A673 (cell line): ENCODE measurements at regions not wholly inside any gene's neighbourhood (a gene's known extent, or its start where the extent isn't known, plus 50 kb on each side); places are given as distances from the start of the nearest gene placed in this dataset.

ENCODE experiments used
- BruUV-seq: library from RNA; stranded (reverse); fragments of 400-500 nt; replicated peaks from 2 replicates; lab custom pipeline; 2021; lab: Mats Ljungman, UMichigan
- CTCF ChIA-PET: fragments of 300-600 bp; sonication (Branson Sonifier 250); formaldehyde crosslinking; loops from one replicate; lab custom pipeline; 2022; ENCODE audit warnings: antibody characterized with exemption; lab: Charles Lee
- POLR2A ChIA-PET: fragments of 300-600 bp; sonication (Branson Sonifier 250); formaldehyde crosslinking; loops from one replicate; lab custom pipeline; 2022; ENCODE audit warnings: antibody characterized with exemption; ENCODE audit not compliant: low non-redundant PET; lab: Charles Lee
- DNase-seq: peaks from one replicate; pipeline ENCODE4 v3.0.0-alpha.2; 2015; ENCODE audit warnings: low spot score
- H3K27ac ChIP-seq: fragments of 200-600 bp; sonication (generic); 2 replicates; pipeline ENCODE4 v1.5.1; 2016; ENCODE audit warnings: mixed run types, low read depth, mild to moderate bottlenecking, mixed read lengths, antibody characterized with exemption, low read length; ENCODE audit not compliant: poor library complexity, severe bottlenecking
- H3K27me3 ChIP-seq: fragments of 200-600 bp; sonication (generic); replicated peaks from 2 replicates; pipeline ENCODE4 v1.6.1; 2017; ENCODE audit warnings: mixed run types, low read depth, mild to moderate bottlenecking, mixed read lengths, antibody characterized with exemption, low read length; ENCODE audit not compliant: insufficient read depth, poor library complexity
- H3K36me3 ChIP-seq: fragments of 200-600 bp; sonication (generic); 2 replicates; pipeline ENCODE4 v1.6.1; 2016; ENCODE audit warnings: mixed run types, mild to moderate bottlenecking, mixed read lengths, antibody characterized with exemption, low read length; ENCODE audit not compliant: insufficient read depth, poor library complexity, severe bottlenecking
- H3K4me1 ChIP-seq: fragments of 200-600 bp; sonication (generic); 2 replicates; pipeline ENCODE4 v1.6.1; 2017; ENCODE audit warnings: mixed run types, mild to moderate bottlenecking, mixed read lengths, antibody characterized with exemption, low read length; ENCODE audit not compliant: insufficient read depth, poor library complexity, severe bottlenecking
- H3K4me3 ChIP-seq: fragments of 200-600 bp; sonication (generic); 2 replicates; pipeline ENCODE4 v1.5.1; 2016; ENCODE audit warnings: low read depth, mixed run types, mild to moderate bottlenecking, mixed read lengths, low read length; ENCODE audit not compliant: poor library complexity, severe bottlenecking
- H3K9me3 ChIP-seq: fragments of 200-600 bp; sonication (generic); 2 replicates; pipeline ENCODE4 v1.6.1; 2016; ENCODE audit warnings: mixed run types, low read depth, mild to moderate bottlenecking, mixed read lengths, antibody characterized with exemption, low read length; ENCODE audit not compliant: poor library complexity, severe bottlenecking
- EZH2 ChIP-seq: fragments of 200-600 bp; sonication (generic); IDR thresholded peaks from 2 replicates; pipeline ENCODE4 v1.6.1; 2017; ENCODE audit warnings: borderline replicate concordance, low read depth, mild to moderate bottlenecking, mixed read lengths, antibody characterized with exemption, low read length; ENCODE audit not compliant: poor library complexity, severe bottlenecking
- intact Hi-C: fragments of 100-400 bp; cut with micrococcal nuclease; formaldehyde crosslinking; loops from one replicate; pipeline ENCODE4 v1.10.0; 2022; ENCODE audit not compliant: unreplicated experiment
- TF ChIP-seq, protein P1 (sequence below): fragments of 300-800, 200-600 bp; sonication (generic); conservative IDR thresholded peaks from 2 replicates; pipeline ENCODE4 v1.5.1; 2017; ENCODE audit warnings: low read depth, mild to moderate bottlenecking, antibody characterized with exemption, low read length, moderate library complexity, mixed read lengths

DNA sequence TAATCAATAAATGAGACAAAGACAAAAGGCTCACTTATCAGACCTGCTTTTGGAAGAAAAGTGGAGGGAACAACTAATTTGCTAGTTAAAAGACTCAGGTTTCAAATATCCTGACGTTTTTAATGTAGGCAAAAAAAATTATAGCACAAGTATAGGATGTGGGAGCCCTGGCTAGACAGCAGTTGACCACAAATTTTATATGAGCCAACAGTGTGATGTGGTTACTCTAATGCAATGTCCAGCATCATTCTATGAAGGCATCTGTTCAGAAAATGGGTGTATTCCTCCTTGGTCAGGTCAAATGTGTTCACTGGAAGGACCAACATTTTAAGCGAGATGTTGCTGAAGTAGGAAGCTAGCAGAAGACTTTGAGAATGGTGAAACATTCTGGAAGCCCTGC lies 237.4 kb downstream of the MAP2K6 start:
- no TSS peak for BruUV-seq
- intact Hi-C loops: no loop called here
- no peak for DNase-seq
- no peaks in the 10 kb centered on the region for H3K36me3 ChIP-seq
- no peak overlapping the region for H3K4me3 ChIP-seq
- H3K9me3 ChIP-seq: no peaks in the 10 kb centered on the region
- peaks cover 12% of the 10 kb centered on the region for H3K27me3 ChIP-seq
- H3K4me1 ChIP-seq: no peaks in the 10 kb centered on the region
- POLR2A ChIA-PET: no interaction called here
- no peak for TF ChIP-seq EZH2
- TF ChIP-seq, protein P1, sequence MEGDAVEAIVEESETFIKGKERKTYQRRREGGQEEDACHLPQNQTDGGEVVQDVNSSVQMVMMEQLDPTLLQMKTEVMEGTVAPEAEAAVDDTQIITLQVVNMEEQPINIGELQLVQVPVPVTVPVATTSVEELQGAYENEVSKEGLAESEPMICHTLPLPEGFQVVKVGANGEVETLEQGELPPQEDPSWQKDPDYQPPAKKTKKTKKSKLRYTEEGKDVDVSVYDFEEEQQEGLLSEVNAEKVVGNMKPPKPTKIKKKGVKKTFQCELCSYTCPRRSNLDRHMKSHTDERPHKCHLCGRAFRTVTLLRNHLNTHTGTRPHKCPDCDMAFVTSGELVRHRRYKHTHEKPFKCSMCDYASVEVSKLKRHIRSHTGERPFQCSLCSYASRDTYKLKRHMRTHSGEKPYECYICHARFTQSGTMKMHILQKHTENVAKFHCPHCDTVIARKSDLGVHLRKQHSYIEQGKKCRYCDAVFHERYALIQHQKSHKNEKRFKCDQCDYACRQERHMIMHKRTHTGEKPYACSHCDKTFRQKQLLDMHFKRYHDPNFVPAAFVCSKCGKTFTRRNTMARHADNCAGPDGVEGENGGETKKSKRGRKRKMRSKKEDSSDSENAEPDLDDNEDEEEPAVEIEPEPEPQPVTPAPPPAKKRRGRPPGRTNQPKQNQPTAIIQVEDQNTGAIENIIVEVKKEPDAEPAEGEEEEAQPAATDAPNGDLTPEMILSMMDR: no peak
- CTCF ChIA-PET: no interaction called here
- no peak overlapping the region for H3K27ac ChIP-seq

- DNase-seq: no peak
- CTCF ChIA-PET: no interaction called here
- H3K4me3 ChIP-seq: no peak overlapping the region
- TF ChIP-seq, protein P1: no peak
- no peak for TF ChIP-seq EZH2
- no peaks in the 10 kb centered on the region for H3K9me3 ChIP-seq
- H3K27ac ChIP-seq: no peak overlapping the region
- no peaks in the 10 kb centered on the region for H3K4me1 ChIP-seq
- H3K27me3 ChIP-seq: peaks cover 12% of the 10 kb centered on the region
- intact Hi-C loops: no loop called here
- POLR2A ChIA-PET: no interaction called here
- BruUV-seq: no TSS peak
- no peaks in the 10 kb centered on the region for H3K36me3 ChIP-seq
These were observed 240.7 kb downstream of the MAP2K6 start for GRCh38 chr17:69654981-69655855.

DNA sequence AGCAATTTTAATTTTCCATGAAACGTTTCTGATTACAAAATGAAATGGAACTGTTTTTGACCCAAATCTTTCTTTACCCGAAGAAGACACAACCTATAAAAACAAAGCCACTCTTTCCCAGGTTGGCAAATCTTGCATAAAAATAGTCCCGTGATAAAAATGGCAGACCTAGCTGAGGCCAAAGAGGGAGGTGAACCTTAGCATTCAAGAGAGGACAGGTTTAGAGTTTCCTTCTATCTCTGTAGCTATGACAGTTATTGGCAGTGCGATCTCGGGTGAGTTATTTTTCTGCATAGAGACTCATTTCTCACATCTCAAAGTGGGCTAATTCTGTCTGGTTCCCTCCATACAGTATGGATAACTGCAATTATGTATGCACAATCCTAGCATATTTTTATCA lies 241.4 kb downstream of the MAP2K6 start:
- no peak overlapping the region for H3K27ac ChIP-seq
- no peak overlapping the region for H3K4me3 ChIP-seq
- DNase-seq: no peak
- ChIA-PET POLR2A (no interaction called here), CTCF (no interaction called here)
- H3K4me1 ChIP-seq: no peaks in the 10 kb centered on the region
- H3K9me3 ChIP-seq: no peaks in the 10 kb centered on the region
- intact Hi-C loops: no loop called here
- no TSS peak for BruUV-seq
- TF ChIP-seq, protein P1: no peak
- no peak for TF ChIP-seq EZH2
- H3K27me3 ChIP-seq: peaks cover 12% of the 10 kb centered on the region
- H3K36me3 ChIP-seq: no peaks in the 10 kb centered on the region
